NCI-H2196 treated with DMSO at 0.1 percent for 48 hours (cell line): ENCODE measurements at regions not wholly inside any gene's neighbourhood (a gene's known extent, or its start where the extent isn't known, plus 50 kb on each side); places are given as distances from the start of the nearest gene placed in this dataset.

Experiments used
- DNase-seq: peaks from one replicate; lab custom pipeline; 2025; ENCODE audit not compliant: unreplicated experiment; lab: John Stamatoyannopoulos, UW

GRCh38 chr5:147162740-147163139, 72.1 kb upstream of the STK32A start:
- no peak for DNase-seq

DNA sequence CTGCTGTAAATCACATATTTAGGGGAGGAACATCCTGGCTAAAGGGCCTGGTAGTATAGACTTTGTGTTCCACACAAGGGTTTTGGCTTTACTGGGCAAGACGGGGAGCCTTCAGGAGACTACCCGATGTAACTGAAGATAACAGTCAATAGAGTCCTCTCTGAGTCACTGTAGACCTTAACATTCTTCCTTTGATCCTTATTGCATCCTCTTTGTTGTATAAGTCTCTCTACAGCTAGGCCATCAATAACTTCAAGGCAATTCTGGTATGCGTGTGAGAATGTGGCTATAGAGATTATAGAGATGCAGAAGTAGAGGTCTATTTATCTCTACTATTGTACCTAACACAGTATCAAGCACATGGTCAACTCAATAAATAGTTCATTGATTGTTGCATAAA, 67.3 kb upstream of the STK32A start:
- no peak for DNase-seq

GRCh38 chr5:147168578-147169327, 66.1 kb upstream of the STK32A start:
- DNase-seq: no peak

DNA sequence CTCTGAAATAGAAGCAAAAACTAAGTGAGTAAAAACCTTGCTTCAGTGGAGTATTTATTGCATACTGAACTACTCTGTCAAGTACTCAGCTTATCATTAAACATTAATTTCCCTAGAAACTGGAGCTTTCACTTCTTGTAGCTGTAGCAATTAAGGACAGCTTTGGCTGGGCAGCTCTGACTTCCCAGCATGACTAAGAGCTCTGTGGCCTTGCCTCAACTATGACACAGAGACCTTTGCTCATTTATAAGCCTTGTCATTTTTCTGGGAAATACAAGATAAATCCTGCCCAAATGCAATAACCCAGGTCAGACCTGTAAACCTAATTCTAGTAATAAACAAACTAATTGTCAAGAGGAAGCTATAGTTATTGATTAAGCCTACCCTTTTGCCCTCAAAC, 65.4 kb upstream of the STK32A start:
- no peak for DNase-seq

DNA sequence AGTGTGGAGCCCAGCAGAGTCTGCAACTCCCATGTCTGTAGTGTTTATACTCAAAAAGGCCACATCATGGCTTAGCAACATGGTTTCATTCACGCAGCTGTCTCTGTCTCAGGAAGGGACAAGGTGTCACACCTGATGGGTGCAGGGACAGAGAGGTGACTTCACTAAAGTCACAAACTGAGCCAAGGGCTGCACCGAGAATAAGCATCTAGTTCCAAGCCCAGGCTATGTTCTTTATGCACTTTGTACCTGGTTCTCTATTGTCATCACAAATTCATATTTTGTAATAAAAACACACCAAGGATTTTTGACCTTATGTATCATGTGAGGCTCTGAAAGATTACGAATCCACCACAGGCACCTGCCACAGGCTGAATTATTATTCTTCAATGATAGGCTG, 64.9 kb upstream of the STK32A start:
- DNase-seq: no peak

- no peak for DNase-seq
Measured at GRCh38 chr5:147170603-147171002, 64.2 kb upstream of the STK32A start.

DNA sequence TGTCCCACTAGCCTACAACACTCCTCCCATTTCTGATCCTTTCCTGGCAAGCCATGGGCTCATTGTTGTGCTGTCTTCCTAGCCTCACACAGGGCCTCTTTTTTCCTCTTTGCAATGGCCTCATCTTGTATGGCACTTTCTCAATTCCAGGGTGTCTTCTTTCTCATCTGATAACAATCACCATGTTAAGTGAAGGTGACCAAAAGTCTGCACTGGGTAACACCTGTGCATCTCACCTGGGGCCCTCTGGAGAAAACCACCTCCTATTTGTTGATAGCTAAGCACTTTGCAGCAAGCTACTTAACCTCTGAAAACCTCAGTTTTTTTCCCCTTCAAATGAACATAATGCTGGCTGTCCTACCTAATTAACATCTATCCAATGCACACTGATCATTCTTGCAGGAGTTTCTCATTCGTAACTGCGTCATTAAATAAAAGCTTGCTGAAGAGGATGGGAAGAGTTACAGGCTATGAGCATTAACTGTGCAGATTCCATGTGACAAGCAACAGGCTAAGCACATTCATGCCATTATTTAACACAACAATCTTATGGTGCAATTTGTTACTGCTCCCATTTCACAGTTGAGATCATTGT, 60.1 kb upstream of the STK32A start:
- DNase-seq: no peak

DNA sequence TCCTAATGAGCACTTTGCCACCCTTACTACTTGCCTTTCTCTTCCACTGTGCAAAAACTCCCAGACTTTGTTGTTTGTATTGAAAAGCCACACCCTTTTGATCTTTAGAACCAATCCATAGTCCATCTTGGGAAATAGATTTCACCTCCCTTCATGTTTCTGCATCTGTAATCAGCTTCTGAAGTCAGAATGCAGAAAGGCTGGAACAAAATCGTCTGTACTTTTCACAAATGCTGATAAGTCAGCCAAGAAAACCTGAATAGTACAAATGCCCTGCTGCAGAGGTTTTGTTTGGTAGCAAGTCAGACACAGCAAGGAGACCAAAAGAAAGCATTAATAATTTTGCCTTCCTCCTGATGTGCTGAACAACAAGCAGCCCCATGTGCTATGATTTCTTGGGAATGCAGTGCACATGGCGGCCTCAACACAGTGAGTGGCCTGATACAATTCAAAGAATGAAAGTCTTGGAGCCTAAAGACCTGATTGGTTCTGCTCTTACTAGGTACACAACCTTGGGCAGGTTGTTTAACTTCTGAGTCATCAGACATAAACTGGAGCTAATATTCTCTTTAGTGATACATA, 59.2 kb upstream of the STK32A start:
- DNase-seq: no peak

GRCh38 chr5:147176422-147176821, 58.4 kb upstream of the STK32A start:
- no peak for DNase-seq

DNA sequence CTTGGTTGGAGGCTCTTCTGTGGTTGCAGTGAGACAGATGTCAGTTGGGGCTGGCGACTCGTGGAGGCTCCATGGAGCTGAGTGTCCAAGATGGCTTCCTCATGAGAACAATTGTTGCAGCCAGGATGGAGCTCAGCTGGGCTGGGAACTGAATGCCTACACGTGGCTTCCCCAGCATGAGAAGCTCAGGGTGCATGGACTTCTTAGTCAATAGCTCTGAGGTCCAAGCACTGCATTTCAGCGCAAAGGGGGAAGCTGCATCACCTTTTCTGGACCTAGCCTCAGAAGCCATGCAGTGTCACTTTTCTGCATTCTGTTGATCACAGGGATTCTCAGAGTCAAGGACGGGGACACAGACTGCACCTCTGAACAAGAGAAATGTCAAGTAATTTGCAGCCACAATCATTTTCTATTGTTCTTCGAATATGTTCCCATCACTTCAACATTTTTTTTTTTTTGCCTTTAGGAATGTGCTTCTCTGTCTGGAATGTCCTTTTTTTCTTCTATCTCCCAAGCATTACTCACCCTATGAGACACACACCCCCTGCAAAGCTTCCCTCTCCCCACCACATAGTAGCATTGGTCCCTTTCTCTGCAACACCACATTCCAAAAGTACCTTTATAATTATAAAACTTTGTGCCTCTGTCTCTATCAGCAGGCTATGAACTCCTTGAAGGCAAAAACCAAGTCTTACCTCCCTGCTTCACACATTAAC, 57.5 kb upstream of the STK32A start:
- no peak for DNase-seq

DNA sequence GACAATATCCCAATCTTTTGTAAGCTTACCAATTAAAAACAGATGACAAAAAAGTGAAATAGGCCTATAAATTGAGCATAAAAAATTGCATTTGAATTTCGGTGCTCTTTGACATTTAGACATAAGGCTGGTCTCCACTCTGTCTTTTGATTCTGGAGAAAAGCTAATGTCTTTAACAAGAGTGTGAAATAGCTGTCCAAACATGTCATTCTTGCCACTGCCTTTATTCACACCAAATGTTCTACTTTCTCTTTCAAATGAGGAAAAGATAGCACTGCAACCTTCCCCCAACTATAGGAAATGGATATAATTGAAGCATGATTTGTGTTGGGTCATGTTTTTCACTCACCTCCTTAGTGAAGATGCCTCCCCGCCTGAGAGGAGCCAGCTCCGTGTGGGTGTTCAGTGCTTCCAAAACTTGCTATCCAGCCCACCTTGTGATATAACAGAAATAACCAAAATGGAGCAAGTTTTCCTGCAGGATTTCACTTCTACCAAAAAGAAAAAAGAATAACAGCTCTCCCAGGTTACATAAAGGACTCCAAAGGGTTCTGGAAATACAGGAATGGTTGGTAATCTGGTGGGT, 55.2 kb upstream of the STK32A start:
- no peak for DNase-seq

GRCh38 chr5:147180751-147181150, 54.1 kb upstream of the STK32A start:
- DNase-seq: no peak
